IMR-90 (cell line): ENCODE measurements at regions not wholly inside any gene's neighbourhood (a gene's known extent, or its start where the extent isn't known, plus 50 kb on each side); places are given as distances from the start of the nearest gene placed in this dataset.

Experiments
- ATAC-seq: fragments of 200-7000 bp; cut with Tn5 transposase; 2 replicates; pipeline ENCODE4 v1.9.1; 2020; ENCODE audit warnings: low read depth, mild to moderate bottlenecking, moderate library complexity
- BruUV-seq: library from RNA; stranded (reverse); fragments of 400-500 nt; replicated peaks from 2 replicates; lab custom pipeline; 2021; lab: Mats Ljungman, UMichigan
- CTCF ChIA-PET: fragments of 300-600 bp; formaldehyde crosslinking; extraction: SDS; loops from one replicate; lab custom pipeline; 2021; ENCODE audit warnings: antibody characterized with exemption; lab: Yijun Ruan, JAX
- POLR2A ChIA-PET: fragments of 300-600 bp; sonication (Branson Sonifier 250); formaldehyde crosslinking; loops from one replicate; lab custom pipeline; 2022; ENCODE audit warnings: antibody characterized with exemption; ENCODE audit not compliant: unreplicated experiment; lab: Charles Lee
- DNase-seq: peaks from one replicate; pipeline ENCODE4 v3.0.0; 2013
- H2AFZ ChIP-seq: replicated peaks from 2 replicates; pipeline ENCODE3; 2013; ENCODE audit warnings: low read length, mild to moderate bottlenecking; ENCODE audit not compliant: poor library complexity
- H2AK5ac ChIP-seq: 2 replicates; pipeline ENCODE4 v1.6.1; 2013; ENCODE audit warnings: low read depth, low read length, inconsistent platforms
- H2AK9ac ChIP-seq: replicated peaks from 2 replicates; pipeline ENCODE3; 2013; ENCODE audit warnings: mild to moderate bottlenecking, low read depth, low read length, moderate library complexity; ENCODE audit not compliant: poor library complexity
- H2BK120ac ChIP-seq: 2 replicates; pipeline ENCODE4 v1.6.1; 2013; ENCODE audit warnings: low read depth, low read length, inconsistent platforms
- H2BK15ac ChIP-seq: 3 replicates; pipeline ENCODE4 v1.6.1; 2013; ENCODE audit warnings: low read depth, low read length, inconsistent platforms
- H2BK20ac ChIP-seq: 2 replicates; pipeline ENCODE4 v1.6.1; 2013; ENCODE audit warnings: low read depth, mild to moderate bottlenecking, inconsistent platforms, low read length, moderate library complexity
- H2BK5ac ChIP-seq: 2 replicates; pipeline ENCODE4 v1.6.1; 2013; ENCODE audit warnings: mild to moderate bottlenecking, low read depth, low read length, inconsistent platforms; ENCODE audit not compliant: poor library complexity, severe bottlenecking
- H3K14ac ChIP-seq: replicated peaks from 2 replicates; pipeline ENCODE4 v1.6.1; 2013; ENCODE audit warnings: low read depth, low read length, inconsistent platforms
- H3K18ac ChIP-seq: 2 replicates; pipeline ENCODE4 v1.6.1; 2013; ENCODE audit warnings: low read depth, low read length, control low read depth
- H3K23ac ChIP-seq: 2 replicates; pipeline ENCODE4 v1.6.1; 2013; ENCODE audit warnings: low read depth, low read length, inconsistent platforms
- H3K27ac ChIP-seq: 2 replicates; pipeline ENCODE4 v1.5.1; 2013; ENCODE audit warnings: mild to moderate bottlenecking, control low read depth, low read length; ENCODE audit not compliant: insufficient read depth
- H3K27me3 ChIP-seq: 2 replicates; pipeline ENCODE4 v1.6.1; 2013; ENCODE audit warnings: low read length; ENCODE audit not compliant: control insufficient read depth, insufficient read depth
- H3K36me3 ChIP-seq: 2 replicates; pipeline ENCODE4 v1.6.1; 2013; ENCODE audit warnings: low read length, mixed read lengths; ENCODE audit not compliant: control insufficient read depth, insufficient read depth
- H3K4ac ChIP-seq: 2 replicates; pipeline ENCODE4 v1.6.1; 2013; ENCODE audit warnings: low read depth, low read length, inconsistent platforms
- H3K4me1 ChIP-seq: 2 replicates; pipeline ENCODE4 v1.6.1; 2013; ENCODE audit warnings: low read length, mixed read lengths; ENCODE audit not compliant: control insufficient read depth, insufficient read depth
- H3K4me2 ChIP-seq: 2 replicates; pipeline ENCODE4 v1.6.1; 2013; ENCODE audit warnings: low read depth, mild to moderate bottlenecking, control low read depth, low read length, moderate library complexity
- H3K4me3 ChIP-seq: 2 replicates; pipeline ENCODE4 v1.5.1; 2013; ENCODE audit warnings: low read depth, mild to moderate bottlenecking, control low read depth, low read length, moderate library complexity; ENCODE audit not compliant: insufficient read depth
- H3K56ac ChIP-seq: 2 replicates; pipeline ENCODE4 v1.6.1; 2013; ENCODE audit warnings: low read length, inconsistent platforms; ENCODE audit not compliant: insufficient read depth; ENCODE audit errors: extremely low read depth
- H3K79me1 ChIP-seq, 2 experiments: 2 replicates each; pipeline ENCODE4 v1.6.1; 2013; ENCODE audit warnings: low read length in 2 of 2, inconsistent platforms in 1 of 2, low read depth in 1 of 2
- H3K9ac ChIP-seq: 2 replicates; pipeline ENCODE4 v1.6.1; 2013; ENCODE audit warnings: low read depth, low read length, control low read depth
- H3K9me1 ChIP-seq: 2 replicates; pipeline ENCODE4 v1.6.1; 2013; ENCODE audit warnings: low read length, inconsistent platforms; ENCODE audit not compliant: insufficient read depth
- H3K9me3 ChIP-seq: 2 replicates; pipeline ENCODE4 v1.6.1; 2013; ENCODE audit warnings: low read length; ENCODE audit not compliant: control insufficient read depth, insufficient read depth
- H4K20me1 ChIP-seq: 2 replicates; pipeline ENCODE4 v1.6.1; 2013; ENCODE audit warnings: low read length, inconsistent platforms; ENCODE audit not compliant: insufficient read depth
- H4K5ac ChIP-seq: 2 replicates; pipeline ENCODE4 v1.6.1; 2013; ENCODE audit warnings: mild to moderate bottlenecking, low read depth, low read length, control low read depth
- H4K8ac ChIP-seq, 2 experiments: 2 replicates each; pipeline ENCODE4 v1.6.1; 2013; ENCODE audit warnings: low read depth in 2 of 2, low read length in 2 of 2, control low read depth in 1 of 2, inconsistent platforms in 1 of 2
- H4K91ac ChIP-seq: 2 replicates; pipeline ENCODE4 v1.6.1; 2013; ENCODE audit warnings: low read depth, low read length, inconsistent platforms; ENCODE audit not compliant: insufficient read depth
- BHLHE40 ChIP-seq: fragments of 150-350 bp; IDR thresholded peaks from 2 replicates; pipeline ENCODE4 v1.6.1; 2016; ENCODE audit warnings: mild to moderate bottlenecking, low read depth, low read length
- CEBPB ChIP-seq: IDR thresholded peaks from 2 replicates; pipeline ENCODE4 v1.6.1; 2012; ENCODE audit warnings: low read depth, low read length, improper control_type of control experiment
- CHD1 ChIP-seq: IDR thresholded peaks from 2 replicates; pipeline ENCODE4 v1.6.1; 2012; ENCODE audit warnings: low read depth, low read length, improper control_type of control experiment
- FOS ChIP-seq: fragments of 150-350 bp; IDR thresholded peaks from 2 replicates; pipeline ENCODE4 v1.6.1; 2016; ENCODE audit warnings: low read depth, low read length
- MAFK ChIP-seq: IDR thresholded peaks from 2 replicates; pipeline ENCODE4 v1.6.1; 2012; ENCODE audit warnings: low read depth, low read length, improper control_type of control experiment
- MAZ ChIP-seq: IDR thresholded peaks from 2 replicates; pipeline ENCODE4 v1.6.1; 2012; ENCODE audit warnings: low read depth, mild to moderate bottlenecking, low read length, improper control_type of control experiment, moderate library complexity, borderline replicate concordance
- MXI1 ChIP-seq: IDR thresholded peaks from 2 replicates; pipeline ENCODE4 v1.6.1; 2012; ENCODE audit warnings: low read depth, mild to moderate bottlenecking, low read length, moderate library complexity, borderline replicate concordance
- NFE2L2 ChIP-seq: fragments of 150-350 bp; IDR thresholded peaks from 2 replicates; pipeline ENCODE4 v1.6.1; 2016; ENCODE audit warnings: low read depth, mild to moderate bottlenecking, low read length
- POLR2A ChIP-seq: IDR thresholded peaks from 2 replicates; pipeline ENCODE4 v1.6.1; 2012; ENCODE audit warnings: mild to moderate bottlenecking, low read depth, low read length
- RAD21 ChIP-seq: IDR thresholded peaks from 2 replicates; pipeline ENCODE4 v1.6.1; 2012; ENCODE audit warnings: low read length, improper control_type of control experiment
- RCOR1 ChIP-seq: IDR thresholded peaks from 2 replicates; pipeline ENCODE4 v1.6.1; 2012; ENCODE audit warnings: mild to moderate bottlenecking, low read length, improper control_type of control experiment; ENCODE audit not compliant: insufficient replicate concordance
- RFX5 ChIP-seq: IDR thresholded peaks from 2 replicates; pipeline ENCODE4 v1.8.0; 2012; ENCODE audit warnings: low read depth, mild to moderate bottlenecking, low read length, moderate library complexity
- SMC3 ChIP-seq: fragments of 150-350 bp; IDR thresholded peaks from 2 replicates; pipeline ENCODE4 v1.6.1; 2016; ENCODE audit warnings: low read depth, mild to moderate bottlenecking, antibody characterized with exemption, low read length, moderate library complexity
- WGBS, 2 experiments: methylation state at CpG; one replicate each; pipeline versions ENCODE4 v1.1.5 to v1.1.7; 2013; ENCODE audit warnings: missing lambda C conversion rate in 2 of 2; ENCODE audit not compliant: insufficient read length in 1 of 2; ENCODE audit errors: extremely low coverage in 2 of 2; 5-methylcytosine and 5-hydroxymethylcytosine counted together
- dilution Hi-C: fragments of 300-500 bp; cut with HindIII; formaldehyde crosslinking; loops from one replicate; pipeline ENCODE4 v1.14.3; 2018; ENCODE audit warnings: low sequenced_read_pairs; ENCODE audit not compliant: unreplicated experiment
- in situ Hi-C: fragments of 300-500 bp; cut with MboI; formaldehyde crosslinking; loops from 3 replicates; pipeline ENCODE4 v1.14.3; 2019; ENCODE audit warnings: low sequenced_read_pairs, inconsistent platforms, mixed read lengths
- intact Hi-C: fragments of 100-400 bp; cut with micrococcal nuclease; formaldehyde crosslinking; loops from 2 replicates; pipeline ENCODE4 v1.10.0; 2022
- TF ChIP-seq, protein P1 (sequence below): fragments of 150-350 bp; IDR thresholded peaks from 2 replicates; pipeline ENCODE4 v1.6.1; 2016; ENCODE audit warnings: low read depth, mild to moderate bottlenecking, low read length, moderate library complexity, borderline replicate concordance
- TF ChIP-seq, protein P2 (sequence below): conservative IDR thresholded peaks from 2 replicates; pipeline ENCODE4 v1.5.1; 2012; ENCODE audit warnings: mild to moderate bottlenecking, low read depth, low read length, improper control_type of control experiment
- TF ChIP-seq, protein P3 (sequence below): fragments of 150-350 bp; IDR thresholded peaks from 2 replicates; pipeline ENCODE4 v1.6.1; 2017; ENCODE audit warnings: mild to moderate bottlenecking, antibody characterized with exemption, low read length, low read depth

DNA sequence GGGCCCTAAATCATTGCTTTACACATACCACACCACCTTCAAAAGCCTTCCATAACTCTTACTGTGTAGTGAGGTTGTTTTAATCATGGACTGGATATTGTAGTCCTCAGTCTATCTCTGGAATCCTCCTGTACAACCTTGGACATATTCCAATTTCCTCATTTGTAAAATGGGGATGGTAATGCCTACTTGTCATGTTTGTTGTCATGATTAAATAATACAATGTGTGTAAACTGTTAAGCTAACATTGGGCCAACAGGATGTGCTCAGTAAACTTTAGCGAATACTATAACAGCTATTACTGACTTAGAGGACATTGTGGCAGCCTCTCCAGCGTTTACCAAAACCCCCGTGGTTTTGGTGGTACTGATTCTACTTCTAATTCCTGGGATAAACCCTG is 74.7 kb upstream of the PTPRM start:
- TF ChIP-seq RAD21 (no peak), CHD1 (no peak), POLR2A (no peak), MAFK (no peak), FOS (no peak), SMC3 (no peak), RFX5 (no peak), MXI1 (no peak), MAZ (no peak), RCOR1 (no peak), BHLHE40 (no peak), NFE2L2 (no peak), CEBPB (no peak)
- TF ChIP-seq, protein P1, sequence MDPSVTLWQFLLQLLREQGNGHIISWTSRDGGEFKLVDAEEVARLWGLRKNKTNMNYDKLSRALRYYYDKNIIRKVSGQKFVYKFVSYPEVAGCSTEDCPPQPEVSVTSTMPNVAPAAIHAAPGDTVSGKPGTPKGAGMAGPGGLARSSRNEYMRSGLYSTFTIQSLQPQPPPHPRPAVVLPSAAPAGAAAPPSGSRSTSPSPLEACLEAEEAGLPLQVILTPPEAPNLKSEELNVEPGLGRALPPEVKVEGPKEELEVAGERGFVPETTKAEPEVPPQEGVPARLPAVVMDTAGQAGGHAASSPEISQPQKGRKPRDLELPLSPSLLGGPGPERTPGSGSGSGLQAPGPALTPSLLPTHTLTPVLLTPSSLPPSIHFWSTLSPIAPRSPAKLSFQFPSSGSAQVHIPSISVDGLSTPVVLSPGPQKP = no peak
- TF ChIP-seq, protein P2, sequence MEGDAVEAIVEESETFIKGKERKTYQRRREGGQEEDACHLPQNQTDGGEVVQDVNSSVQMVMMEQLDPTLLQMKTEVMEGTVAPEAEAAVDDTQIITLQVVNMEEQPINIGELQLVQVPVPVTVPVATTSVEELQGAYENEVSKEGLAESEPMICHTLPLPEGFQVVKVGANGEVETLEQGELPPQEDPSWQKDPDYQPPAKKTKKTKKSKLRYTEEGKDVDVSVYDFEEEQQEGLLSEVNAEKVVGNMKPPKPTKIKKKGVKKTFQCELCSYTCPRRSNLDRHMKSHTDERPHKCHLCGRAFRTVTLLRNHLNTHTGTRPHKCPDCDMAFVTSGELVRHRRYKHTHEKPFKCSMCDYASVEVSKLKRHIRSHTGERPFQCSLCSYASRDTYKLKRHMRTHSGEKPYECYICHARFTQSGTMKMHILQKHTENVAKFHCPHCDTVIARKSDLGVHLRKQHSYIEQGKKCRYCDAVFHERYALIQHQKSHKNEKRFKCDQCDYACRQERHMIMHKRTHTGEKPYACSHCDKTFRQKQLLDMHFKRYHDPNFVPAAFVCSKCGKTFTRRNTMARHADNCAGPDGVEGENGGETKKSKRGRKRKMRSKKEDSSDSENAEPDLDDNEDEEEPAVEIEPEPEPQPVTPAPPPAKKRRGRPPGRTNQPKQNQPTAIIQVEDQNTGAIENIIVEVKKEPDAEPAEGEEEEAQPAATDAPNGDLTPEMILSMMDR = no peak
- TF ChIP-seq, protein P3, sequence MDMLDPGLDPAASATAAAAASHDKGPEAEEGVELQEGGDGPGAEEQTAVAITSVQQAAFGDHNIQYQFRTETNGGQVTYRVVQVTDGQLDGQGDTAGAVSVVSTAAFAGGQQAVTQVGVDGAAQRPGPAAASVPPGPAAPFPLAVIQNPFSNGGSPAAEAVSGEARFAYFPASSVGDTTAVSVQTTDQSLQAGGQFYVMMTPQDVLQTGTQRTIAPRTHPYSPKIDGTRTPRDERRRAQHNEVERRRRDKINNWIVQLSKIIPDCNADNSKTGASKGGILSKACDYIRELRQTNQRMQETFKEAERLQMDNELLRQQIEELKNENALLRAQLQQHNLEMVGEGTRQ = no peak
- no peak overlapping the region for H3K27ac ChIP-seq
- no peak overlapping the region for H3K14ac ChIP-seq
- H3K4me3 ChIP-seq = no peak overlapping the region
- no peak overlapping the region for H3K9ac ChIP-seq
- ChIA-PET POLR2A (no interaction called here), CTCF (no interaction called here)
- H3K36me3 ChIP-seq = no peaks in the 10 kb centered on the region
- no peak overlapping the region for H3K56ac ChIP-seq
- H3K4me2 ChIP-seq = no peak overlapping the region
- no peak overlapping the region for H2BK15ac ChIP-seq
- no peak overlapping the region for H3K4ac ChIP-seq
- no peak overlapping the region for H2BK5ac ChIP-seq
- intact Hi-C loops (no loop called here), dilution Hi-C loops (no loop called here), in situ Hi-C loops (no loop called here)
- no peak overlapping the region for H2AFZ ChIP-seq
- H3K23ac ChIP-seq = no peak overlapping the region
- H3K9me1 ChIP-seq = no peaks in the 10 kb centered on the region
- H2AK9ac ChIP-seq = no peak overlapping the region
- H3K4me1 ChIP-seq = no peaks in the 10 kb centered on the region
- no peak overlapping the region for H2AK5ac ChIP-seq
- H3K79me1 ChIP-seq = no peaks in the 10 kb centered on the region
- ATAC-seq = no peak
- H3K18ac ChIP-seq = no peak overlapping the region
- no peak overlapping the region for H4K5ac ChIP-seq
- H2BK120ac ChIP-seq = no peak overlapping the region
- no peak overlapping the region for H4K91ac ChIP-seq
- BruUV-seq = no TSS peak
- no peak overlapping the region for H4K8ac ChIP-seq
- WGBS, 2 experiments = no CpG with 5 or more reads among the region's 3 CpGs
- H4K20me1 ChIP-seq = no peaks in the 10 kb centered on the region
- H3K9me3 ChIP-seq = no peaks in the 10 kb centered on the region
- H3K27me3 ChIP-seq = no peaks in the 10 kb centered on the region; the same call in 1 of the 2 replicates
- DNase-seq = no peak
- H2BK20ac ChIP-seq = no peak overlapping the region
